ENCODE measurements at regions not wholly inside any gene's neighbourhood (a gene's known extent, or its start where the extent isn't known, plus 50 kb on each side); places are given as distances from the start of the nearest gene placed in this dataset.

GRCh38 chr6:43973357-43973756 lies 153.9 kb downstream of the MRPL14 start:
- no peak for FAIRE-seq
- Histone ChIP-seq H3K4me3 (no peak overlapping the region; the same call in 1 of the 2 replicates), H3K9ac (ENCODE audit: insufficient read depth in 1 of 2, low read depth in 2 of 2, low read length in 2 of 2) (peak overlapping the region in 1 of 2 experiments; percentile 29; a peak in 1 of 4 replicates), H3K9me3 (replicated peaks; ENCODE audit: control insufficient read depth, insufficient read depth, low read depth, low read length) (no peaks in the 10 kb centered on the region), H4K20me1 (replicated peaks; ENCODE audit: control insufficient read depth, insufficient read depth, low read length) (no peaks in the 10 kb centered on the region), H3K4me1 (replicated peaks in 1 of 2; ENCODE audit: control insufficient read depth in 2 of 2, insufficient read depth in 2 of 2, low read length in 2 of 2) (peaks cover 49 to 69% of the 10 kb centered on the region in 2 experiments), H2AFZ (ENCODE audit: low read depth, low read length) (peak overlapping the region; percentile 18; the same call in 1 of the 2 replicates), H3K36me3 (ENCODE audit: control insufficient read depth, insufficient read depth, low read length) (no peaks in the 10 kb centered on the region), H3K9me1 (ENCODE audit: control insufficient read depth, insufficient read depth, low read length) (no peaks in the 10 kb centered on the region), H3K27ac (ENCODE audit: extremely low read depth, low read depth, low read length) (no peak overlapping the region; the same call in 2 of the 3 replicates), H3K79me2 (ENCODE audit: control insufficient read depth, insufficient read depth, low read length) (peaks cover 32% of the 10 kb centered on the region; the same call in 2 of the 3 replicates), H3K27me3 (ENCODE audit: control insufficient read depth in 2 of 2, insufficient read depth in 2 of 2, low read length in 2 of 2) (no peaks in the 10 kb centered on the region), H3K4me2 (ENCODE audit: insufficient read depth, low read length) (peak overlapping the region; percentile 84)
- intact Hi-C loops (cut with micrococcal nuclease) (no loop called here), in situ Hi-C loops (cut with MboI) (no loop called here)
- no peak for DNase-seq (ENCODE audit: extremely low read depth in 1 of 4, low spot score in 3 of 4)
- CTCF ChIA-PET (ENCODE audit: low intra/inter-chr PET ratio): interaction anchor here (0.6 kb wide), 1 partner anchor 200 kb away, joined by 3 read pairs; no protein-coding TSS in a partner anchor
- TF ChIP-seq ZEB2 (IDR thresholded peaks at IDR 0.05) (peak; percentile 48; the same call in 1 of the 2 replicates), SPI1 (IDR thresholded peaks at IDR 0.05; ENCODE audit: borderline replicate concordance, low read depth, low read length) (peak; percentile 68; the same call in 1 of the 2 replicates), HCFC1 (IDR thresholded peaks at IDR 0.05; ENCODE audit: low read depth, low read length) (no peak), CTBP1 (IDR thresholded peaks at IDR 0.05; ENCODE audit: borderline replicate concordance) (0 out of 2 replicates have a peak, but pooled peaks have one; percentile 17), ZNF707 (CRISPR knock-in tag; conservative IDR thresholded peaks at IDR 0.05) (no peak), ATF3 (IDR thresholded peaks at IDR 0.05) (no peak), ATF3 (CRISPR knock-in tag; conservative IDR thresholded peaks at IDR 0.05) (no peak), CBX5 (IDR thresholded peaks at IDR 0.05; ENCODE audit: borderline replicate concordance, low read depth) (no peak), SP2 (IDR thresholded peaks at IDR 0.05; ENCODE audit: extremely low read depth, low read depth, low read length, poor library complexity, severe bottlenecking) (no peak), ZNF561 (CRISPR knock-in tag; conservative IDR thresholded peaks at IDR 0.05) (no peak), ZNF184 (CRISPR knock-in tag; IDR thresholded peaks at IDR 0.05) (no peak)
- POLR2A ChIA-PET: interaction anchor here (0.5 to 2.0 kb wide), 7 partner anchors 8 to 203 kb away, joined by 3 to 5 read pairs (median 3); no protein-coding TSS in a partner anchor
- BruUV-seq (replicated peaks): no TSS peak
- no peak for ATAC-seq
- 58% methylated on average over 4 of the region's 4 CpGs for WGBS (ENCODE audit: insufficient coverage, low coverage, missing lambda C conversion rate)

Data from K562 (cell line).